ENCODE measurements at regions not wholly inside any gene's neighbourhood (a gene's known extent, or its start where the extent isn't known, plus 50 kb on each side); places are given as distances from the start of the nearest gene placed in this dataset.

- TF ChIP-seq POLR2A (IDR thresholded peaks at IDR 0.05) (no peak), CTCF (IDR thresholded peaks at IDR 0.05 in 4 of 5, conservative IDR thresholded peaks at IDR 0.05 in 1 of 5) (no peak)
Observed at GRCh38 chrX:40262157-40263013, 164.6 kb upstream of the BCOR start.
